Erythroblast (primary cell): ENCODE measurements at regions not wholly inside any gene's neighbourhood (a gene's known extent, or its start where the extent isn't known, plus 50 kb on each side); places are given as distances from the start of the nearest gene placed in this dataset.

ENCODE experiments used
- GATA1 ChIP-seq: IDR thresholded peaks from 2 replicates; pipeline ENCODE4 v1.6.1; 2011; ENCODE audit warnings: low read depth, mild to moderate bottlenecking, control low read depth, low read length, moderate library complexity
- POLR2A ChIP-seq: IDR thresholded peaks from 2 replicates; pipeline ENCODE4 v1.6.1; 2011; ENCODE audit warnings: mild to moderate bottlenecking, low read length

DNA sequence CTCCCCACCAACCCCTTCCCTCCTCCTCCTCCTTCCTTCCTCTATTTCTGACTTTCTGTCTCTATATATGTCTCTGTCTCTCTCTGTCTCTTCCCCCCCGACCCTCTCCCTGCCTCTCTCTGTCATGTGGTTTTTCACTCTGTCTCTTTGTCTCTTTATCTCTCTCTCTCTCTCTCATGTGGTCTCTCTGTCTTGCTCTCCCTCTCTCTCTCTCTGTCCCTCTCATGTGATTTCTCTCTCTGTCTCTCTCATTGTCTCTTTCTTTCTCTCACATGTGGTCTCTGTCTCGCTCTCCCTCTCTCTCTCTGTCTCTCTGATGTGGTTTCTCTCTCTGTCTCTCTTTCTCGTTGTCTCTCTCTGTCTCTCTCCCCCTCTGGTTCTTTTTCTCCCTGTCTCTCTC lies 59.3 kb downstream of the PHETA1 start:
- TF ChIP-seq POLR2A: no peak
- TF ChIP-seq GATA1: no peak
